Spleen (tissue), 7 donors: ENCODE measurements at regions not wholly inside any gene's neighbourhood (a gene's known extent, or its start where the extent isn't known, plus 50 kb on each side); places are given as distances from the start of the nearest gene placed in this dataset.

Source experiments
- POLR2AphosphoS5 ChIP-seq, 3 donors: sonication (generic); formaldehyde crosslinking; IDR thresholded peaks; one replicate each; pipeline ENCODE4 v1.5.1; 2017; ENCODE audit warnings: antibody characterized with exemption in 3 of 3
- TF ChIP-seq, protein P1 (sequence below), 11 experiments: fragments of 200-600 bp in 7 of 11; fragments of 450-650 bp in 4 of 11; sonication (generic) in 4 of 11; IDR thresholded peaks in 8 of 11; conservative IDR thresholded peaks in 3 of 11; 1 replicate in 7 of 11; 2 replicates in 4 of 11; pipeline versions ENCODE4 v1.4.0 to v1.8.0; 2016 to 2021; ENCODE audit warnings: antibody characterized with exemption in 11 of 11, inconsistent platforms in 4 of 11, mild to moderate bottlenecking in 1 of 11
- donor health status: DM: no; HTN: no; CAD: no; lungs with moderate emphysema.
- donor health status: DM: no; HTN: no; CAD: no.
- donor health status: DM: no; HTN: no; CAD: no.

DNA sequence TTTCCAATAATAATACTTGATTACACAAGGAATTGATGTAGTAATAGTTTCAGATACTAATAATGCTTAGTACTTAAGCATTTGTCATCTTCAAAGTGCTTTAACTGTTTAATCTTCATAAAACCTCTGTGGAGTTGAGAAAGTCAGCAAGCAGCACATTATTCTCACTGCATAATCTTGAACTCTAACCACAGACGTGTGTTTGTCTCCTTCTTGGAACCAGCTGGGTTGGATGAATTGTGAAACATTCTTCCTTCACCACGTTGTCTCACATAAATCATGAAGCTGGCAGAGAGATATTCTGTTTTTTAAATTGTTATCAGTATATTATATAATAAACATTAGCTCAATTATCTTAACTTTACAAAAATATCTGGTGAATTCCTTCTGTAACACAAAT is 55.1 kb upstream of the LDAH start:
- TF ChIP-seq, protein P1, sequence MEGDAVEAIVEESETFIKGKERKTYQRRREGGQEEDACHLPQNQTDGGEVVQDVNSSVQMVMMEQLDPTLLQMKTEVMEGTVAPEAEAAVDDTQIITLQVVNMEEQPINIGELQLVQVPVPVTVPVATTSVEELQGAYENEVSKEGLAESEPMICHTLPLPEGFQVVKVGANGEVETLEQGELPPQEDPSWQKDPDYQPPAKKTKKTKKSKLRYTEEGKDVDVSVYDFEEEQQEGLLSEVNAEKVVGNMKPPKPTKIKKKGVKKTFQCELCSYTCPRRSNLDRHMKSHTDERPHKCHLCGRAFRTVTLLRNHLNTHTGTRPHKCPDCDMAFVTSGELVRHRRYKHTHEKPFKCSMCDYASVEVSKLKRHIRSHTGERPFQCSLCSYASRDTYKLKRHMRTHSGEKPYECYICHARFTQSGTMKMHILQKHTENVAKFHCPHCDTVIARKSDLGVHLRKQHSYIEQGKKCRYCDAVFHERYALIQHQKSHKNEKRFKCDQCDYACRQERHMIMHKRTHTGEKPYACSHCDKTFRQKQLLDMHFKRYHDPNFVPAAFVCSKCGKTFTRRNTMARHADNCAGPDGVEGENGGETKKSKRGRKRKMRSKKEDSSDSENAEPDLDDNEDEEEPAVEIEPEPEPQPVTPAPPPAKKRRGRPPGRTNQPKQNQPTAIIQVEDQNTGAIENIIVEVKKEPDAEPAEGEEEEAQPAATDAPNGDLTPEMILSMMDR (IDR thresholded peaks at IDR 0.05 in 8 of 11, conservative IDR thresholded peaks at IDR 0.05 in 3 of 11) = no peak
- no peak for TF ChIP-seq POLR2AphosphoS5 (IDR thresholded peaks at IDR 0.05)
